ENCODE measurements at regions not wholly inside any gene's neighbourhood (a gene's known extent, or its start where the extent isn't known, plus 50 kb on each side); places are given as distances from the start of the nearest gene placed in this dataset.

DNA sequence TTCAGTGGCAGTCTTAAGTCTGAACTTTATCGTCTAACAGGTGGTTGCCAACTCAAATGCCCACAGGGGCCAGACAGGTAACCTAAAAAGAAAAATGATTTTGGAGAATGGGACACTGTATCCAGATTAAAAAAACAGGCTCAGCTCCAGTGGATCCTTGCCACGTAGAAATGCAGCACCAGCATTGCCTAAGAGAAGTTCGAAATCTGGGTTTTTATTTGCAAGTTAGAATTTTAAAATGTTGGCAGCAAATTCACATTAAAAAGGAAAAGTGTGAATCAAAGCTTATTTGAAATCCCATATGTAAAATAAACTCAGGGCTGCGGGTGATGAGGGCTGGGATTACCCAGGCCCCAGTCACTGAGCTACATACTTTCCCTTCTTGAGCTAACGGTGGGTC is 408.5 kb upstream of the SUCLG2 start (continued):
- TF ChIP-seq, protein P1, sequence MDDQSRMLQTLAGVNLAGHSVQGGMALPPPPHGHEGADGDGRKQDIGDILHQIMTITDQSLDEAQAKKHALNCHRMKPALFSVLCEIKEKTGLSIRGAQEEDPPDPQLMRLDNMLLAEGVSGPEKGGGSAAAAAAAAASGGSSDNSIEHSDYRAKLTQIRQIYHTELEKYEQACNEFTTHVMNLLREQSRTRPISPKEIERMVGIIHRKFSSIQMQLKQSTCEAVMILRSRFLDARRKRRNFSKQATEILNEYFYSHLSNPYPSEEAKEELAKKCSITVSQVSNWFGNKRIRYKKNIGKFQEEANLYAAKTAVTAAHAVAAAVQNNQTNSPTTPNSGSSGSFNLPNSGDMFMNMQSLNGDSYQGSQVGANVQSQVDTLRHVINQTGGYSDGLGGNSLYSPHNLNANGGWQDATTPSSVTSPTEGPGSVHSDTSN (IDR thresholded peaks at IDR 0.05) = no peak
- TF ChIP-seq GABPA (IDR thresholded peaks at IDR 0.05; ENCODE audit: low read depth) = no peak
- TF ChIP-seq TEAD4 (IDR thresholded peaks at IDR 0.05; ENCODE audit: borderline replicate concordance, insufficient read depth) = no peak
- no peak for TF ChIP-seq FOSL2 (IDR thresholded peaks at IDR 0.05; ENCODE audit: borderline replicate concordance, low read depth)
- TF ChIP-seq, protein P2, sequence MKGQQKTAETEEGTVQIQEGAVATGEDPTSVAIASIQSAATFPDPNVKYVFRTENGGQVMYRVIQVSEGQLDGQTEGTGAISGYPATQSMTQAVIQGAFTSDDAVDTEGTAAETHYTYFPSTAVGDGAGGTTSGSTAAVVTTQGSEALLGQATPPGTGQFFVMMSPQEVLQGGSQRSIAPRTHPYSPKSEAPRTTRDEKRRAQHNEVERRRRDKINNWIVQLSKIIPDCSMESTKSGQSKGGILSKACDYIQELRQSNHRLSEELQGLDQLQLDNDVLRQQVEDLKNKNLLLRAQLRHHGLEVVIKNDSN (IDR thresholded peaks at IDR 0.05; ENCODE audit: borderline replicate concordance, low read depth) = no peak
- TF ChIP-seq NRF1 (IDR thresholded peaks at IDR 0.05; ENCODE audit: low read depth, low read length) = no peak

DNA sequence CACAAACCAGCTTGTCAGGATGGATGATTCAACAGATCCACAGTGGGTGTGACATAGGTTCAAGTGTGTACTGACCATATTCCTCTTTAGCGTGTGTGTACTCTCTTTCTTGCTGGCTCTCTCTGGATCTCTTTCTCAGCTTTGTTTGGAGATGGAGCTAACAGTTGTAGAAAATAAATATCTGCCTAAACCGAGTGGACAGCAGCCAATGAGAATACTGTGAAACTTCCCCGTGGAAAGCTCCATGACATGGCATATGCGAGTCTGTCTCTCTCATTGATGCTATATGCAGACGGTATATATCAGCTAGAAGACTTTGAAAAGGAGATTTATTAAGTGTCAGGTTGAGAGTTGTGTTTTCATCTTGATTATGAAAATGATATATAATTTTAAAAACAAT is 406.5 kb upstream of the SUCLG2 start:
- TF ChIP-seq, protein P3, sequence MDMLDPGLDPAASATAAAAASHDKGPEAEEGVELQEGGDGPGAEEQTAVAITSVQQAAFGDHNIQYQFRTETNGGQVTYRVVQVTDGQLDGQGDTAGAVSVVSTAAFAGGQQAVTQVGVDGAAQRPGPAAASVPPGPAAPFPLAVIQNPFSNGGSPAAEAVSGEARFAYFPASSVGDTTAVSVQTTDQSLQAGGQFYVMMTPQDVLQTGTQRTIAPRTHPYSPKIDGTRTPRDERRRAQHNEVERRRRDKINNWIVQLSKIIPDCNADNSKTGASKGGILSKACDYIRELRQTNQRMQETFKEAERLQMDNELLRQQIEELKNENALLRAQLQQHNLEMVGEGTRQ (IDR thresholded peaks at IDR 0.05; ENCODE audit: borderline replicate concordance, low read depth, low read length) = no peak
- TF ChIP-seq FOXM1 (IDR thresholded peaks at IDR 0.05; ENCODE audit: low read depth) (no peak), SIN3A (IDR thresholded peaks at IDR 0.05; ENCODE audit: borderline replicate concordance, low read depth, low read length) (no peak), POLR2AphosphoS5 (IDR thresholded peaks at IDR 0.05; ENCODE audit: low read depth, low read length) (no peak), TEAD4 (IDR thresholded peaks at IDR 0.05; ENCODE audit: borderline replicate concordance, insufficient read depth) (no peak), RAD21 (IDR thresholded peaks at IDR 0.05; ENCODE audit: low read length) (no peak)
- TF ChIP-seq, protein P4, sequence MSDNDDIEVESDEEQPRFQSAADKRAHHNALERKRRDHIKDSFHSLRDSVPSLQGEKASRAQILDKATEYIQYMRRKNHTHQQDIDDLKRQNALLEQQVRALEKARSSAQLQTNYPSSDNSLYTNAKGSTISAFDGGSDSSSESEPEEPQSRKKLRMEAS (IDR thresholded peaks at IDR 0.05; ENCODE audit: low read depth) = no peak
- Histone ChIP-seq H3F3A (replicated peaks; ENCODE audit: insufficient read depth) (no peaks in the 10 kb centered on the region), H3K9me2 (no peaks in the 10 kb centered on the region), H4K20me1 (ENCODE audit: insufficient read depth) (no peaks in the 10 kb centered on the region), H3K9ac (no peak overlapping the region), H3K9me3 (no peaks in the 10 kb centered on the region), H3K27me3 (ENCODE audit: insufficient read depth) (no peaks in the 10 kb centered on the region), H3K36me3 (replicated peaks in 1 of 2; ENCODE audit: control insufficient read depth in 1 of 2, insufficient read depth in 2 of 2, low read length in 1 of 2) (no peaks in the 10 kb centered on the region), H3K27ac (ENCODE audit: low read depth in 2 of 2, low read length in 1 of 2) (no peak overlapping the region), H3K4me1 (ENCODE audit: control insufficient read depth in 1 of 2, insufficient read depth in 2 of 2, low read depth in 1 of 2, low read length in 1 of 2) (no peaks in the 10 kb centered on the region), H3K79me2 (ENCODE audit: insufficient read depth) (no peaks in the 10 kb centered on the region), H2AFZ (ENCODE audit: low read depth) (no peak overlapping the region), H3K4me3 (ENCODE audit: low read depth in 2 of 2, low read length in 1 of 2) (no peak overlapping the region), H3K4me2 (no peak overlapping the region)
- 20% methylated on average over 5 of the region's 5 CpGs for WGBS (ENCODE audit: low lambda C conversion rate)
- ChIA-PET CTCF (no interaction called here), POLR2A (no interaction called here)
- DNase-seq = no peak

DNA sequence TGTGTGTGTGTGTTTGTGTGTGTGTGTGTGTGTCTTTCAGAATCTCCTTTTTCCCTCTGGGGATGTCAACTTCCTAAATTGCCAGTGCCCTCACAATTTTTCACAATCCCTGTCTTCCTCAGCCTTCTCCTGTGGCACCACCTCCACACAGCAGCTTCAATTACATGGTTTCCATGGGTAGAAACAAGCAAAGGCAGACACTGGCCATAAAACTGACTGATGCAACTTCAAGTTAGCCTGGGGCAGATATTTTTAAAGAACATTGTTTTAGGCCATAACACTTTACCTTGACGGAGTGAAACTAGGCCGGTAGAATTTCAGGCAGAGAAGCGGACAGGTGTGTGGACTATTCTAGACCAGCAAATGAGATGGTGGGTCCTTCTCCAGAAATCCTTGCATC is 405.8 kb upstream of the SUCLG2 start:
- H3K79me2 ChIP-seq (ENCODE audit: insufficient read depth) = no peaks in the 10 kb centered on the region
- no peaks in the 10 kb centered on the region for H3K27me3 ChIP-seq (ENCODE audit: insufficient read depth)
- H3K4me1 ChIP-seq (ENCODE audit: control insufficient read depth in 1 of 2, insufficient read depth in 2 of 2, low read depth in 1 of 2, low read length in 1 of 2) = no peaks in the 10 kb centered on the region
- H3K9ac ChIP-seq = no peak overlapping the region
- POLR2A ChIA-PET = no interaction called here
- no peak for DNase-seq
- H3F3A ChIP-seq (replicated peaks; ENCODE audit: insufficient read depth) = no peaks in the 10 kb centered on the region
- CTCF ChIA-PET = no interaction called here
- WGBS (ENCODE audit: low lambda C conversion rate) = 53% methylated on average over 2 of the region's 3 CpGs
- H3K4me2 ChIP-seq = no peak overlapping the region
- H3K9me3 ChIP-seq = no peaks in the 10 kb centered on the region
- H2AFZ ChIP-seq (ENCODE audit: low read depth) = no peak overlapping the region
- no peak overlapping the region for H3K27ac ChIP-seq (ENCODE audit: low read depth in 2 of 2, low read length in 1 of 2)
- H3K4me3 ChIP-seq (ENCODE audit: low read depth in 2 of 2, low read length in 1 of 2) = no peak overlapping the region
- no peaks in the 10 kb centered on the region for H3K9me2 ChIP-seq
- no peaks in the 10 kb centered on the region for H4K20me1 ChIP-seq (ENCODE audit: insufficient read depth)
- no peaks in the 10 kb centered on the region for H3K36me3 ChIP-seq (replicated peaks in 1 of 2; ENCODE audit: control insufficient read depth in 1 of 2, insufficient read depth in 2 of 2, low read length in 1 of 2)
- TF ChIP-seq TAF1 (IDR thresholded peaks at IDR 0.05; ENCODE audit: borderline replicate concordance, low read depth, low read length) (no peak), ELF1 (IDR thresholded peaks at IDR 0.05) (no peak), RCOR1 (IDR thresholded peaks at IDR 0.05; ENCODE audit: low read length) (no peak), RAD21 (IDR thresholded peaks at IDR 0.05; ENCODE audit: low read length) (no peak), POLR2AphosphoS5 (IDR thresholded peaks at IDR 0.05; ENCODE audit: low read depth, low read length) (no peak)
- TF ChIP-seq, protein P5, sequence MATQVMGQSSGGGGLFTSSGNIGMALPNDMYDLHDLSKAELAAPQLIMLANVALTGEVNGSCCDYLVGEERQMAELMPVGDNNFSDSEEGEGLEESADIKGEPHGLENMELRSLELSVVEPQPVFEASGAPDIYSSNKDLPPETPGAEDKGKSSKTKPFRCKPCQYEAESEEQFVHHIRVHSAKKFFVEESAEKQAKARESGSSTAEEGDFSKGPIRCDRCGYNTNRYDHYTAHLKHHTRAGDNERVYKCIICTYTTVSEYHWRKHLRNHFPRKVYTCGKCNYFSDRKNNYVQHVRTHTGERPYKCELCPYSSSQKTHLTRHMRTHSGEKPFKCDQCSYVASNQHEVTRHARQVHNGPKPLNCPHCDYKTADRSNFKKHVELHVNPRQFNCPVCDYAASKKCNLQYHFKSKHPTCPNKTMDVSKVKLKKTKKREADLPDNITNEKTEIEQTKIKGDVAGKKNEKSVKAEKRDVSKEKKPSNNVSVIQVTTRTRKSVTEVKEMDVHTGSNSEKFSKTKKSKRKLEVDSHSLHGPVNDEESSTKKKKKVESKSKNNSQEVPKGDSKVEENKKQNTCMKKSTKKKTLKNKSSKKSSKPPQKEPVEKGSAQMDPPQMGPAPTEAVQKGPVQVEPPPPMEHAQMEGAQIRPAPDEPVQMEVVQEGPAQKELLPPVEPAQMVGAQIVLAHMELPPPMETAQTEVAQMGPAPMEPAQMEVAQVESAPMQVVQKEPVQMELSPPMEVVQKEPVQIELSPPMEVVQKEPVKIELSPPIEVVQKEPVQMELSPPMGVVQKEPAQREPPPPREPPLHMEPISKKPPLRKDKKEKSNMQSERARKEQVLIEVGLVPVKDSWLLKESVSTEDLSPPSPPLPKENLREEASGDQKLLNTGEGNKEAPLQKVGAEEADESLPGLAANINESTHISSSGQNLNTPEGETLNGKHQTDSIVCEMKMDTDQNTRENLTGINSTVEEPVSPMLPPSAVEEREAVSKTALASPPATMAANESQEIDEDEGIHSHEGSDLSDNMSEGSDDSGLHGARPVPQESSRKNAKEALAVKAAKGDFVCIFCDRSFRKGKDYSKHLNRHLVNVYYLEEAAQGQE (IDR thresholded peaks at IDR 0.05; ENCODE audit: low read depth, low read length) = no peak
- TF ChIP-seq, protein P6, sequence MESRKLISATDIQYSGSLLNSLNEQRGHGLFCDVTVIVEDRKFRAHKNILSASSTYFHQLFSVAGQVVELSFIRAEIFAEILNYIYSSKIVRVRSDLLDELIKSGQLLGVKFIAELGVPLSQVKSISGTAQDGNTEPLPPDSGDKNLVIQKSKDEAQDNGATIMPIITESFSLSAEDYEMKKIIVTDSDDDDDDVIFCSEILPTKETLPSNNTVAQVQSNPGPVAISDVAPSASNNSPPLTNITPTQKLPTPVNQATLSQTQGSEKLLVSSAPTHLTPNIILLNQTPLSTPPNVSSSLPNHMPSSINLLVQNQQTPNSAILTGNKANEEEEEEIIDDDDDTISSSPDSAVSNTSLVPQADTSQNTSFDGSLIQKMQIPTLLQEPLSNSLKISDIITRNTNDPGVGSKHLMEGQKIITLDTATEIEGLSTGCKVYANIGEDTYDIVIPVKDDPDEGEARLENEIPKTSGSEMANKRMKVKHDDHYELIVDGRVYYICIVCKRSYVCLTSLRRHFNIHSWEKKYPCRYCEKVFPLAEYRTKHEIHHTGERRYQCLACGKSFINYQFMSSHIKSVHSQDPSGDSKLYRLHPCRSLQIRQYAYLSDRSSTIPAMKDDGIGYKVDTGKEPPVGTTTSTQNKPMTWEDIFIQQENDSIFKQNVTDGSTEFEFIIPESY (IDR thresholded peaks at IDR 0.05; ENCODE audit: borderline replicate concordance, low read depth) = no peak
